Fibroblast of villous mesenchyme (primary cell): ENCODE measurements at regions not wholly inside any gene's neighbourhood (a gene's known extent, or its start where the extent isn't known, plus 50 kb on each side); places are given as distances from the start of the nearest gene placed in this dataset.

Source experiments
- DNase-seq: peaks from one replicate; pipeline ENCODE4 v3.0.0-alpha.2; 2010; ENCODE audit warnings: low read depth
- H3K4me3 ChIP-seq: 2 replicates; pipeline ENCODE4 v1.5.1; 2011; ENCODE audit warnings: low read depth, mild to moderate bottlenecking, low read length
- CTCF ChIP-seq: IDR thresholded peaks from 2 replicates; pipeline ENCODE4 v1.5.1; 2012; ENCODE audit warnings: low read depth, mild to moderate bottlenecking, low read length; ENCODE audit not compliant: insufficient read depth

DNA sequence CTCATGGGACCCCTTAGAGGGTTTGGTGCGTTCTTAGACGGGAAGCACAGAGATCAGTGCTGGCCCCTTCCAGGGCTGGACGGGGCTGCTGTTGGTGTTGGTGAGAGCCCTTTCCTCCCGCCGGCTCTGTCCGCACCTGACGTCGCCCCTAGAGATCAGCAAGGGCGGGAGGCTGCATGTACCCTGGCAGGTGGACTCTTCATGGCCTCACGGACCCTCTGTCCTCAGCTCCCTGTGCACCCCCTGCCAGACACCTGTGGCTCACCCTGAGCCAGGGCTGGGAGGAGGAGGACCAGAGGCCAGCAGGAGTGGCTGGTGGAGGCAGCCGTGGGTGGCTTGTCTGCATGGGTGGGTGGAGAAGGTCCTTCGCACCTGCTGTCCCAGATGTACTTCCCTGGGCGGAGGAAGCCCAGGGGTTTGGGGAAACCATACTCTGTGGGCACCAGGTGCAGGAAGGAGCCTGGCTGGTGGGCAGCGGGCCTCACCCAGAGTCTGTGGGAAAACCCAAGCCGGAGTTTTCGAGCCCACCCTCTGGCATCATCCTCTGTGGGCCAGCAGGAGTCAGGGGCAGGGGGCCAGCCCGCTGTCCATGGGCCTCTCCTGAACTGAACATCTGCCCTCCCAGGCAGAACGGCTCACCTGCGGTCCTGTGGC is 348.6 kb downstream of the SEC14L1 start:
- DNase-seq = no peak
- H3K4me3 ChIP-seq = no peak overlapping the region
- TF ChIP-seq CTCF = no peak

DNA sequence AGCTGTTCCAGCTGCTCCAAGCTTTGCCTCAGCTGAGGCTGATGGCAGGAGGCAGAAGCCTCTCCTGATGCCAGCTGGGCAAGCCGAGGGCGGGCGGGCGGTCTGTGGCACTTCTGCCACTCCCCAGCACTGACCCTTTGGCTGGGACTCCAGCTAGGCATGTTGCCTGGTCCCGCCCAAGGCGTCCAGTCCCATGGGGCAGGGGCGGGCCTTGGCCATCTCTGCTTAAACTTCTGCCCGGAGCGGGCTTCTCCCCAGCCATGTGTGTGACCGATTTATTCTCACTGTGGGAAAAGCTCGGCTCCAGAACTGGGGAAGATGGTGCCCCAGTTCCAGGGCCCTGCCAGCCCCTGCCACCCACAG is 349.1 kb downstream of the SEC14L1 start:
- TF ChIP-seq CTCF = no peak
- H3K4me3 ChIP-seq = no peak overlapping the region
- DNase-seq = no peak

GRCh38 chr17:77490361-77491183 is 349.8 kb downstream of the SEC14L1 start:
- DNase-seq = no peak
- H3K4me3 ChIP-seq = no peak overlapping the region
- TF ChIP-seq CTCF = no peak

- TF ChIP-seq CTCF = no peak
- DNase-seq = no peak
- H3K4me3 ChIP-seq = no peak overlapping the region
Measured at GRCh38 chr17:77491921-77492445, 351.2 kb downstream of the SEC14L1 start.

GRCh38 chr17:77492446-77493237 is 351.9 kb downstream of the SEC14L1 start:
- no peak for TF ChIP-seq CTCF
- no peak overlapping the region for H3K4me3 ChIP-seq
- no peak for DNase-seq

DNA sequence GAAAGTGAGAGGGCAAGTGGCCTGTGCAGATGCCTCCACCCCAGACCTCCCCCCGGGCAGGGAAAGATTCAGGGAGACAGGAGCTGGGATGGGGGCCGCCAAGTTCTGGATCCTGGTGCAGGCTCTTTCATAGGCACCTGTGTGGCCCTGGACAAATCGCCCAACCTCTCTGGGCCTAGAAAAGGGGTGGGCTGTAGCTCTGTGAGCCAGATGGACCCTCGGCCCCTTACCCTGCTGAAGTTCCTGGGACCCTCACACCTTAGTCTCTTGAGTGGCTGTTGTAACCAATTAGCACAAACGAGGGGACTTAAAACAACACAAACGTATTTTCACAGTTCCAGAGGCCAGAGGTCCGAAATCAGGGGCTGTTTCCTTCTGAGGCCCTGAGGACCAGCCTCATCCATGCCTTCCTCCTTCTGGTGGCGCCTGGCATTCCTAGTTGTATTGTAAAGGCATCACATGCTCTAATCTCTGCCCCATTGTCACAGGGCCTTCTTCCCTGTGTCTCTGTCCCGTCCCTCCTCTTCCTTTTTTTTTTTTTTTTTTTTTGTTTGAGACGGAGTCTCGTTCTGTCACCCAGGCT is 352.6 kb downstream of the SEC14L1 start:
- H3K4me3 ChIP-seq = no peak overlapping the region
- TF ChIP-seq CTCF = no peak
- DNase-seq = no peak
